Right forelimb (tissue), 1 donor: ENCODE measurements at regions not wholly inside any gene's neighbourhood (a gene's known extent, or its start where the extent isn't known, plus 50 kb on each side); places are given as distances from the start of the nearest gene placed in this dataset.

Experiments
- DNase-seq: peaks from one replicate; pipeline ENCODE4 v3.0.0-alpha.2; 2018

- no peak for DNase-seq
Observed at GRCh38 chr12:115571446-115571845, 706.0 kb downstream of the MED13L start.

- DNase-seq: no peak
Observed at GRCh38 chr12:115571027-115571426, 706.5 kb downstream of the MED13L start.

- no peak for DNase-seq
Observed at GRCh38 chr12:115570069-115570777, 707.3 kb downstream of the MED13L start.

- no peak for DNase-seq
Observed at GRCh38 chr12:115569345-115570068, 708.0 kb downstream of the MED13L start.

GRCh38 chr12:115558281-115558680 is 719.2 kb downstream of the MED13L start:
- no peak for DNase-seq

- DNase-seq: no peak
Observed at GRCh38 chr12:115553622-115554021, 723.9 kb downstream of the MED13L start.

GRCh38 chr12:115543269-115543668 is 734.2 kb downstream of the MED13L start:
- DNase-seq: no peak

GRCh38 chr12:115542656-115543055 is 734.8 kb downstream of the MED13L start:
- DNase-seq: no peak

- DNase-seq: no peak
Observed at GRCh38 chr12:115541891-115542421, 735.5 kb downstream of the MED13L start.

- no peak for DNase-seq
Observed at GRCh38 chr12:115528466-115528865, 749.0 kb downstream of the MED13L start.

GRCh38 chr12:115521771-115522409 is 755.6 kb downstream of the MED13L start:
- no peak for DNase-seq

GRCh38 chr12:115519887-115520286 is 757.6 kb downstream of the MED13L start:
- no peak for DNase-seq

- no peak for DNase-seq
Observed at GRCh38 chr12:115519359-115519758, 758.1 kb downstream of the MED13L start.

- no peak for DNase-seq
Observed at GRCh38 chr12:115517913-115518312, 759.6 kb downstream of the MED13L start.

- DNase-seq: no peak
Observed at GRCh38 chr12:115511986-115512711, 765.3 kb downstream of the MED13L start.

- no peak for DNase-seq
Observed at GRCh38 chr12:115511305-115511704, 766.2 kb downstream of the MED13L start.

- no peak for DNase-seq
Observed at GRCh38 chr12:115508990-115509389, 768.5 kb downstream of the MED13L start.

GRCh38 chr12:115507951-115508722 is 769.4 kb downstream of the MED13L start:
- DNase-seq: no peak

- DNase-seq: no peak
Observed at GRCh38 chr12:115507560-115507889, 770.0 kb downstream of the MED13L start.

GRCh38 chr12:115506822-115507559 is 770.5 kb downstream of the MED13L start:
- no peak for DNase-seq
